GM18508 (cell line): ENCODE measurements at regions not wholly inside any gene's neighbourhood (a gene's known extent, or its start where the extent isn't known, plus 50 kb on each side); places are given as distances from the start of the nearest gene placed in this dataset.

Experiments
- ATAC-seq: cut with Tn5 transposase; IDR thresholded peaks from one replicate; pipeline ENCODE4 v1.9.1; 2021; ENCODE audit warnings: moderate number of reproducible peaks; ENCODE audit not compliant: insufficient read depth, unreplicated experiment

DNA sequence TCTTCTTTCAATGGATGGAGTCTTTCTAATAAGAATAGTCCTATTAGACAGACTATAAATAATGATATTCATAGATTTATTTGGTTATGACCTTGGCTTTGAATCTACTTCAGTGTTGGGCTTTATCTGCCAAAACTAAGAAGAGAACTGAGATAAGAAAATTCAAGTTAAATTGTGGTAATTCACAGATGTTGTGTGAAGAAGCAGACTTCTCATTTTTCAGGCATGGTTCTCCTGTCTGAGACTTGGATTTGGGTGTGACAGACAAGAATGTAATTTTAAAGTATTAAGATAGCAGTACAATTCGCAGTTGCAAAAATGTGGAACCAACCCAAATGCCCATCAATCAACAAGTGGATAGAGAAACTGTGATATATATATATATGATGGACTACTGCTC, 124.7 kb downstream of the QPCT start:
- ATAC-seq: no peak

DNA sequence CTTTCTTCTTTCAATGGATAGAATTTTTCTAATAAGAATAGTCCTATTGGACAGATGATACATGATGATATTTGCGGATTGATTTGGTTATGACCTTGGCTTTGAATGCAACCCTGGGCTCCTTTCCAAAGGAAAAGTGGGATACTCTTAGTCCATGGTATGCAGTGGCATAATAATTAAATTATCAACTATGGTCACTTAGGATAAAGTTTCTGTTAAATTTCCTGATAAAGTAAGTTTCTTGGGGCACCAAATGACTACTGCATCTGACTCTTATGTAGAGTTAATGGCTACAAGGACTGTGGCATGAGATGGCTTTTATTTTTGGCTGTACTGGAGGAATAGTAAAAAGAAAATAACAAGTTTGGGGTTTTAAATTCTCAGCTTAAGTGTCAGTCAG, 126.7 kb downstream of the QPCT start:
- ATAC-seq: no peak

DNA sequence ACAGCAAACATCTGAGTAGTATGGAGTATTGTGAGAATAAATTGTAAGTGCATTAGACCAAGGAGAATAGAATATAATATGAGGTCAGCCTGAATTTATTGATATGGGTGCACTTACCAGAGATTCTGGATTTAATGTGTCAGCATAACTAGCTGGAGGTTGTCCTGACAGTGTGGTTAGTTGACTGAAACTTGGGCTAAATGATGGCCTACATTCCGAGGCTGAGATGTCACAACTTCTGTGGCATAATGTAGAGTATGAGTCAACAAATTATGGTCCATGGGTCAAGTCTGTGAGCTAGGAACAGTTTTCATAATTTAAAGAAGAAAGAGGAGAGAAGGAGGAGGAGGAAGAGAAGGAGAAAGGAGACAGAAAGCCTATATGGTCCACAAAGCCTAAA, 127.6 kb downstream of the QPCT start:
- no peak for ATAC-seq

DNA sequence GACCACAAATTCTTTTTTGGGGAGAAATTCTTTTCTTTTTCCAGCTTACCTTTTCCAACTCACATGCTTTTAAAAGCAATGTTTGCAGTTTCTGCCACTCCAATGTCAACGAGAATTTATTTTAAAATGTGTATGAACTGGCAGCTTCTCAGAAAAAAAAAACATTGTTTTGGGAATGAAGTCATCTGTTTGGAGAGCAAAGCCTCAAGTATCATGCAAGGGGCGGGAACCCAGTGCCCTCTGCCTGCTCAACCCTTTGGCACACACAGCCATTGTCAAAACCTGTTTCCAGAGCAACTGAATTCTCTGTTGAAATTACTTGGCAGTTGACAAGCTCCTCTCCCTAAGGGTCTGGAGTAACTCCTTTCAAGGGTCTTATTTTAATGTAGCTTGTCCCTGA, 128.5 kb downstream of the QPCT start:
- ATAC-seq: no peak

DNA sequence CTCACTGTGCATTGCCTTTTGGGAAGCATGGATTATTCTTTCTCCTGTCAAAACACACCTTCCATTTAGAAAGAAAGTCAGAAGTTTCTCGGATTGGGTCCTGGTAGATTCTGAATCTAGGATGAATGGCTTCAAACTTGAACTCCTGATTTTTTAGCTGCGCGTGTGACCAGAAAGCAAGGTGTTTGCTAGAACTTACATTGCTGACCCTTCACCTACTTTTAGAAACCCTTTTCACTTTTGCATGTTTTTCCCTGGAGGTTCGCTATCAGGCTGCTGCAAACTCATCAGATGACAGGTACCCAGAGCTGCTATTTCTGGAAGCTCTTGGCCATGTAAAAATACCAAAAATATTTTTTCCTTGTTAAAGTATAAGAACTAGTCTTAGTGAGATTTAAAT, 132.0 kb downstream of the QPCT start:
- no peak for ATAC-seq

DNA sequence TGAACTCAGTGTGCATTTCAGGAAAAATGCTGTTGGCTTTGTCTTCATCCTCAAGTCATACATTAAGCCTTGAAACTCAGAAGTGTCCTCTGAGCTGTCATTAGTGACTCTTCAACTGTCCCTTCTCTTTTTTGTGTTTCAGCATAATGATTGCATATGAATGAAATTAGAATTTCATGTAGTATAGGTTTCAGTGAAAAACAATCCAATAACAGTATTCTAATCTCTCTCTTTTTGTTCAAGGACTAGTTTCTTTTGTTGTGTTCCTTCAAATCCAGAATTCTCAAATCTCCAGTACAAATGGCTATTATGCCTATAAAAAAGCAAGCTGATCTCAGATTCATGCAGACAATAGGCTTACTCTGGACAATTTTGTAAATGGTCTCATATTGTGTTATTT, 133.5 kb downstream of the QPCT start:
- ATAC-seq: no peak

DNA sequence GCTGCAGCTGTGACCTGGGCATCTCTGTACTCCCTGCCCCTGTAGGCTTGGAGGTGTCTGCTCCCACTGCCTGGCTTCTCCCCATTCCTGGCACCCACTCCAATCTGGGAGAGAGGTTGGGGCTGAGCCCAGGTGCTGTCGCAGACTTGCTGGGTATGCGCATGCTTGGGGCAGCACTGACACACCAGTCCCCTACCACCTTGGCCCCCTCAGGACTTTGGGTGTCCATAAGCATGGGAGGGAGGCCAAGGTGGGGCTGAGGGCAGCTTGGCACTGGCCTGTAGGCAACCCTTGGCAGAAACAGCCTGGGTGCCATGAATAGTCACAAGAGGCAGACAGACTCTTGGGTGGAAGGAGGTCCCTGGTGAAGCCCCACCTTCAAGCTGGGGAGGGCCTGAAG, 136.8 kb downstream of the QPCT start:
- ATAC-seq: no peak

DNA sequence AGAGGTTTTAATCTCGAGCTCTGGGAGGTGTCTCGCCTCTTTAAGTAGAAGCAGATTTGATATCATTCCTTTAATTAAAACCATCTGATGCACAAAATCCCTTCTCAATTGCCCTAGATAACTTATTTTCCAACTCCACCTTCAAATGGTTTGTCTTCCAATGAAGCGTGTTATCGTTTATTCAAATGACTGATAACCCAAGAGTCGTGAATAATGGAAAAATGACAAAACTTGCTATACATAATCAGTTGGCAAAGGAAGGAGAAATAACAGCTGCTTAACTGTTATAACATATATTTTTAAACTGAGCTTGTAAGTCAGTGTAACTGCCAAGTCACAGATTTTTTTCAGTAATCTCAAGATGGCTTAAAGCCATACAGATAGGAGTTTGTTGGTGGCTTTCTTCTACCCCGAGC, 144.6 kb downstream of the QPCT start:
- no peak for ATAC-seq

DNA sequence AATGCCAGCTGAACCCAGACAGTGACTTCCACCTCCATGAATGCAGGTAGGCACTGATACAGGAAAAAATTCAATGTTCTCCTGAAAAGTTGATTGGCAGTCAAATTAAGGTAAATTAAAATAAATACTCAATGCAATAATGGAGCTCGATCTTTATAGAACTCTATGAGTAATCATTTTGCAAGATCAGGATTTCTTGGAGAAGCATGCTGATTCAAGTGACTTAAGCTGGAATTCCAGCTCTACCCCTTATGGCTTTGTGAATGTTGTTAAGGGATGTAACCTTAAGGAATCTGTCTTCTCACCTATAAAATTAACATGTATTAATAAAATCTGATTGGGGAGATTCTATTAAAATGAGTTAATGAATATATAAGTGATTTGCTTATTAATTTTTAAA, 145.1 kb downstream of the QPCT start:
- ATAC-seq: no peak

DNA sequence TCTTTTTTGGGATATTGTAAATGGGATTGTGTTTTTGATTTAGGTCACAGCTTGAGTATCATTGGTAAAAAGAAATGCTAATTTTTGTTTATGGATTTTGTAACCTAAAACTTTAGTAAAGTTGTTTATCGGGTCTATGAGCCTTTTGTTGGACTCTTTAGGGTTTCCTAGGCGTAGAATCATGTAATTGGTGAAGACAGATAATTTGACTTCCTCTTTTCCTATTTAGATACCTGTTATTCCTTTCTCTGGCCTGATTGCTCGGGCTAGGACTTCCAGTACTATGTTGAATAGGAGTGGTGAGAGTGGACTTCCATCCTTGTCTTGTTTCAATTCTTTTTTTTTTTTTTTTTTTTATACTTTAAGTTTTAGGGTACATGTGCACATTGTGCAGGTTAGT, 149.0 kb downstream of the QPCT start:
- ATAC-seq: no peak

DNA sequence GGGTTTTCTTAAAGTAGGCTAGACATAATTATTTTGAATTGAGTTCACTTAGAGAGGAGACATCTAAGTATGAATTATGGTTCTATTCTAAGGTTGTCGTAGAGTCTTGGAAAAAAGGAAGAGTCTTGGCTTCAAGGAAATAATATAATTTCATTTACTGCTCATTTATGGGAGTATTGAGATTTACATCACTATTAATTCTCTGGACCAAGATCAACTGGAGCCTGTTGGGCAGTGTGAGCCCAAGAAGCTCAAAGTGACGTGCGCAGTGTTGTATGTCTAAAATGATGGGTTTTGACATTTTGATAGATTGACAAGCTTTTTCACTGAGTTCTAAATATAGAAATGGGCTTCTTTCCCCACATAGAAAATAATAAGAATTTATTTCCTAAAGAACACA, 154.7 kb downstream of the QPCT start:
- ATAC-seq: no peak

DNA sequence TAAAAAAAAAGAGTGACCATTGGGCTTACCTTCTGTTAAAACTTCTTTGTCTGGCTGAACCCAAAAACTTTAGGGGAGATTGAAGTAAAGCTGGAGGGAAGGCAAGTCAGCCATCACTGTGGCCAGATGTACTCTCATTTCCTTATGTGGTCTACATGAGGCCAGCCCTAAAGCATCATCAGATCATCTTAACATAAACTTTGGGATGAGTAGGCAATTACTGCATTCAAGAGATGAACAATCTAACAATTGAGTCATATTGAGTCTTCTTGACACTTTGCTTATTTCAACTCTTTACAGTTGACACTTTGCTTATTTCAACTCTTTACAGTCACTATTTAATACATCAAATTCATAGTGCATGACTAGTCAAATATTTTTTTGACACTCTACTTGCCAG, 155.6 kb downstream of the QPCT start:
- no peak for ATAC-seq

DNA sequence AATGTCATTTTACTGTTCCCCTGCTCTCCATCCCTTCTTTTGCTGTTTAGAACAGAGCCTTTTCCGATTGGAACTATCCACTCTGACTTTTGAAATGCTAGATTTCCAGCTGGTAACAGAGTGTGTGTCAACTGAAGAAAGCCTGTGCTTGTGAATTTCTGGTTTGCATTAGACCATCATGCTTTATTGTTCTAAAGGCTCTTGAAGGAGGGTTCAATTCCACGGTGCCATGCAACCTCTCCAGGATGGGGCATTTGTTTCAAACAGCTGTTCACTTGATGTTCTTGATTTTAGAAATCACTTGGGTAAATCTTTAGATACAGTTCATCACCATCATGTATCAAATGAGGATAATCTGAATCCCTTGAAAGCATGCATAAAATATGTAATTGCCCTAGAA, 156.7 kb downstream of the QPCT start:
- no peak for ATAC-seq

DNA sequence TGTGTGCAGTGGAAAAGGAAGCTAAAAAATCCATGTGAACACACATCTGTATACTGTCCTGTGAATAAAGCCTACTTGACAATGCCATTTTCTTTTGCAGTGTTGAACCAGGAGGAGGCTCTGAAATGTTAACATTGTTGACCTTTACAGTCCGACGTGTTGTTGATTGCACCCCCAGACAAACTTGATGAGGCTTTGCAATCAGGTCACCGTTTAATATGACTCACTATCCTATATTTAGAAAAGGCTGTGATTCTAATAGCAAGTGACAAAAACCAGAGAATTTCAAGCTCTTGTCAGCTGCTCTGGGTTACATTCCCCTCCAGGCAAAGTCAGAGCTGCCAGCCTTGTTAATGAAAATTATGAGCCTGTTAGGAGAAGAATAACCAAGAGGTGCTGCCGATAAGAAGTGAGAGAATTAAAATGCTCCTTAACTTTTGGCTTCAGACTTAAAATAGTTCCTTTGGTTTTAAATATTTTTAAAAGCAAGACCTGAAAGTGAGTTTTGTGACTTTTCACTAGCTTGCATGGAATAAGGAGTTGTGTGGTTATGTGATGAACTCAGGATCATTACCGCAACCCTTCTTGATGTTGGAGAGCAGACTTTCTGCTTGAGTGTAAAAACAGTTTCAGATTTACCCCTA, 162.1 kb downstream of the QPCT start:
- ATAC-seq: no peak

DNA sequence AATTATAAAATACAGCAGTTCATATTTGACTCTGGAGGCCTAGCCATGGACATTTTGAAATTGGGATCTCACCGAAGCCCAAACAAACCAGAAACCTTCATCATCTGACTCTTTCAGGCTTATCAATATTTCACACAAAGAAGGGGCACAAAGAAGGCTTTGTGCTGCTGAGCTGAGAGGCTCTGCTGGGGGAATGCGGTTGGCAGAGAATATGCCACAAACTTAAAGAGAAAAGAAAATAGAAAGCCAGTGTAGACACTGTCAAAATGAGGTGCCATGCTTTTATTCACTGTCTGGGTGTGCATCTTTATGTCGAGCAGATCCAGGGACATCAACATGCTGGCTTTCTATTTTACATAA, 162.6 kb downstream of the QPCT start:
- ATAC-seq: no peak

DNA sequence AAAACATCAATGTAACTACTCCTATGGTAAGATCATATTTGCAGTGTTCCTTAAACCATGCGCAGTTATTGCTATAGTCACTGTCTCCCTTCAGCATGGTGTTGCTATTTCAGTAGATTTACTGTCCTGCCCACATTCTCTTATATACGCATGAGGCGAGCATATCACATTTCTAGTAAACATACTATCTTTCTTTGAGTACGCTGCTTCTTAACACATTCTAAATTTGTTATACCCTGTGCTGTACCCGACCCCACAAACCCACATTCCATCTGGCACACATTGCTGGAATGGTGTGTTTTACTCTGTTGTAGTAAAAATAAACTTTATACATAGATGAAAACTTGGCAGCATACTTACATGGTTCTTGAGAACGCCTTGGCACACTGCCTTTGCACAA, 163.3 kb downstream of the QPCT start:
- ATAC-seq: no peak

DNA sequence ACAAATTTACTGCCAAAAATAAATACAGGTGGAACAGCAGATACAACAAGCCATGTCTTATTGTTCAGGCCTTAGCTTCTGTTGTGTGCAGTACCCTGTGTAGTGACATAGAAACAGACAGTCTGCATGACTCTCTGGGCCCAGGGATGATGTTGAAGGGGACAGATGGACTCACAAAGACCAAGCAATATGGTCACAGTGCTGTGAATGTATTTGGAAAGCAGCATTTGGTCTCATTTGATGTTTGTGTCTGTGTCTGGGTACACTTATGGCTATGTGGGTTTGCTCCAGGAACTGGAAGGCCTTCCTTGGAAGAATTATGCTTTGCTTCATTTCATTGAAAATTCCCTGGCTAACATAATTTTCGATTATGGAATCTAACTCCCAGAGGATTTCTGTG, 158.5 kb downstream of the CDC42EP3 start:
- no peak for ATAC-seq

DNA sequence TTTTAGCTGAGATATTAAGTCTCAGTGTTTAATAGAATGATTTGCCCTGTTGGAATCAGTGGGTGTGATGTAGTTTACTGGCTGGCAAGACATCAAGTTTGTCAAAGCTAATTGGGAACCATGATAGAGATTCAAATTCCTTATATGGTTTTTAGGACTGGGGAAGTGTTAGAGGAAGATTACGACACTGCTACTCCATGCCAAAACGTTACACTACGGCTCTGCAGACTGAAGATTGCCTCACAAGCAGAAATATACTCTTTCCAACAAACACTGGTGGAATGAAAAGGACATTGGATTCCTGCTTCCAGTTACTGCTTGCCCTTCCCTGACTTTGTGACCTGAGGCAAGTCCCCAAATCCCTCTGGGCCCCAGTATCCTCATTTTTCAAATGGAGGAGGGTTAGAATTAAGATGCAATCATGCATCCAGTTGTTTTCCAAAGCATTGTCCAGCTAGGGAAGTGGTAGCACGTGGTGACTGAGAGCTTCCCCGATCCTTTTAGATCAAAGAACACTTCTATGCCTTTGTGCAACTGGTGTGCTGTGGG, 147.6 kb downstream of the CDC42EP3 start:
- ATAC-seq: no peak

DNA sequence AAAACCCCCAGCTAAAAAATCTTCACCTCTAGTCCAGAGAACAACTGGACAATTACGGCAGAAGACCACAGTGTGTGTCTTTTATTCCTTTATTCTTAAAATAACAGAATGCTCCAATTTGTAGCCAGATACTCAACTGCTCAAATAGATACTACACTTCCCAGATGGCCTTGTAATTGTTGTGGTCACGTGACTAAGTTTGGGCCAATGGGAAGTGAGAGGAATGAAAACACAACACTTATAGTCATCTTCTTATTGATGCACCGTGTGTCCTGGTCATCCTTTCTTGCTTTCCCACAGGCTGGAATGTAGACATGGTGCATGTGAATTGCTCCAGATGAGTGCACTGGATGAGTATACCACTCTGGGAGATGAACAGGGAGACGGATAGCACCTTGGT, 145.1 kb downstream of the CDC42EP3 start:
- no peak for ATAC-seq

DNA sequence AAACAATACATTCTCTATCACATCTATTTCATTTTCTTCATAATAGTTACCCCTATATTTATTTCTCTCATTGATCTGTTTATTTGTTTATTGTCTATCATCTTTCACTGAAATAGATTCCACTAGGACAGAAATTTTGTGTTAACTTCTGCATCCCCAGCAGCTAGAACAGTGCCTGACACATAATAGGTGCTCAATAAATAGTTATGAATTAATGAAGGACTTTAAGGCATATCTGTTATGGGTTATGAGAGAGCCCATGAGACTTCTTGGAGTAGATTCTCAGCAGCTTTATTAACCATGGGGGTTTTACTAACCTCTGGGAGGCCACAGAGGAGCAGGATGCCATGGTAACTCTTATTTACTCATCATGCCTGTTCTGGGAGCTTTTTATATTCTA, 144.6 kb downstream of the CDC42EP3 start:
- ATAC-seq: no peak

DNA sequence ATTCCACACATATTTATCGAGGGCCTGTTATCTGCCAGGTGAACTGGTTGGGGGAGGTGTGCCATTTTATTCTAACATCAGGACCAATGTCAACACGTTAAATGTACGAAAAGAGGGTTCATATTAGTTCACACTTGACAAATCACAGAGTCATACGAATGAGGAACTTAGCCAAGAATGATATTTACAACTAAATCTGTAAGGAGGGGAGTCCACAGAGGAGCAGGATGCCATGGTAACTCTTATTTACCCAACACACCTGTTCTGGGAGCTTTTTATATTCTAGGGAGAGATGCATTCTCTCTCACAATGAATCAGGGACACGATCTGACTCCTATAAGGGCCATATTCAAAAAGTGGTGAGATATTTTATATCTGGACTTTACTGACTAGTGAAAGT, 144.1 kb downstream of the CDC42EP3 start:
- ATAC-seq: no peak

DNA sequence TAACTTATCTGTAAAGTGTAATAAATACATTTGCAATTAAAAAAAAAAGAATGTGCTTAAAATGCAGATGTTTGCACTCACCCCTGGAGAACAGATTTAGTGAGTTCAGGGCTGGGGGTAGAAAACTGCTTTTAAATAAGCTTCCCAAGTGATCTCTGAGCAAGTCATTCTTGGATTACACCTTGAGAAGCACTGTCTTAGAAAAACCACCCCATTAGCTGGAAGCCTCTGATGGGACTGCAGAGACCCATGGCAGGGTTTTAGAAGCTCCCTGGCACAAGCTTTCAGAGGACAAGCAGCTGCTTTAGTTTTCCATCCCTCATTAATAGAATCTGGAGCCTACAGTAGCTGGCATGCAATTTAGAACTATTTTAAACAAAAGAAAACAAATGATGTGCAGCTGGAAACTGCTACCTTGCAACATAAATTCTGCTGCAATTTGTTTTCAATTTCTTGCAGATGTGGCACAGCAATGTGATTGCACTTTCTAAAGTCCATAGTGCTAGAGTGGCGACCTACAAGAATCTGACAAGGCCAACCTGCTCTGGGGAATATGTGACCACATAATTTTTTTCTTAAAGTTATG, 141.5 kb downstream of the CDC42EP3 start:
- no peak for ATAC-seq
